HG02938 (cell line): ENCODE measurements at regions not wholly inside any gene's neighbourhood (a gene's known extent, or its start where the extent isn't known, plus 50 kb on each side); places are given as distances from the start of the nearest gene placed in this dataset.
"Not testable (repeated sequence)": the region's sequence is repeated elsewhere in the genome, so short reads cannot be mapped to it uniquely, and the experiment has no call there.

Experiments
- ATAC-seq: cut with Tn5 transposase; IDR thresholded peaks from one replicate; pipeline ENCODE4 v1.9.1; 2021; ENCODE audit warnings: mild to moderate bottlenecking, moderate library complexity; ENCODE audit not compliant: unreplicated experiment

- ATAC-seq, result no peak
These were observed 304.7 kb upstream of the SGK1 start for GRCh38 chr6:134622382-134623173.

- no peak for ATAC-seq
These were observed 303.9 kb upstream of the SGK1 start for GRCh38 chr6:134621858-134622257.

- ATAC-seq, result no peak
These were observed 301.9 kb upstream of the SGK1 start for GRCh38 chr6:134619789-134620188.

GRCh38 chr6:134619077-134619476 lies 301.2 kb upstream of the SGK1 start:
- ATAC-seq, result peak; percentile 79

GRCh38 chr6:134614606-134615485 lies 296.9 kb upstream of the SGK1 start:
- no peak for ATAC-seq

- not testable (repeated sequence) for ATAC-seq
These were observed 294.2 kb upstream of the SGK1 start for GRCh38 chr6:134612128-134612527.

GRCh38 chr6:134610411-134610810 lies 292.5 kb upstream of the SGK1 start:
- no peak for ATAC-seq

- ATAC-seq, result no peak
These were observed 291.9 kb upstream of the SGK1 start for GRCh38 chr6:134609716-134610261.

GRCh38 chr6:134607411-134607810 lies 289.5 kb upstream of the SGK1 start:
- no peak for ATAC-seq

GRCh38 chr6:134605034-134605433 lies 287.1 kb upstream of the SGK1 start:
- no peak for ATAC-seq

GRCh38 chr6:134604014-134604676 lies 286.2 kb upstream of the SGK1 start:
- ATAC-seq, result no peak

- ATAC-seq, result no peak
These were observed 285.6 kb upstream of the SGK1 start for GRCh38 chr6:134603561-134603960.

- no peak for ATAC-seq
These were observed 284.2 kb upstream of the SGK1 start for GRCh38 chr6:134602123-134602522.

- no peak for ATAC-seq
These were observed 282.8 kb upstream of the SGK1 start for GRCh38 chr6:134600671-134601070.

- no peak for ATAC-seq
These were observed 281.2 kb upstream of the SGK1 start for GRCh38 chr6:134599079-134599478.

- no peak for ATAC-seq
These were observed 278.3 kb upstream of the SGK1 start for GRCh38 chr6:134596191-134596590.

- no peak for ATAC-seq
These were observed 277.0 kb upstream of the SGK1 start for GRCh38 chr6:134594881-134595280.

GRCh38 chr6:134593887-134594286 lies 276.0 kb upstream of the SGK1 start:
- ATAC-seq, result no peak

GRCh38 chr6:134593442-134593841 lies 275.5 kb upstream of the SGK1 start:
- no peak for ATAC-seq

GRCh38 chr6:134593024-134593423 lies 275.1 kb upstream of the SGK1 start:
- ATAC-seq, result no peak

- ATAC-seq, result no peak
These were observed 272.5 kb upstream of the SGK1 start for GRCh38 chr6:134590449-134590848.
